ENCODE measurements at regions not wholly inside any gene's neighbourhood (a gene's known extent, or its start where the extent isn't known, plus 50 kb on each side); places are given as distances from the start of the nearest gene placed in this dataset.

DNA sequence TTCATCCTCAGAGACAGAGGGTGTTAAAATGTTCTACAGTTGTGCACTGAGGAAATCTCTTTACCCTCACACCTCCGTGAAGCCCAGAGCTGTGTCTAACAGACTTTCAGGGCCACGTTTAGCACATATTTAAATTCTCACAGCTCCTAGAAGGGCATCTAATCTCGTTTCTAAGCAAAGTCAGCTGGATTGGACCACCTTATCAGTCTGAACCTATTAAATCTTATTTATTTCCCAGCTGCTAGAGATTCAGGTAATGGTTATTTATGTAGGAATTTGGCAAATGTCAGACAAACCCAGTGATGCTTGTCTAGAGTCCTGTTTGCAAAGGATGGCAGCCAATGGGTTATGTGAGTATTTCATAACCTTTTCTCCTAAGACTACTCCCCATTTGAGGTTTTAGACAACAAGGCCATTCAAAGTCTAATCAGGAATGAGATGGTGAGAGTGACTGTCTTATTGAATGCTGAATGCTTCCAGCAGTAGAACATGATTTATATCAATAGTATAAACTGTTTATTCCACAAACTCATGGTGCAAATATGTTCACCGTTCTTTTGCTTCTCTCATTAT, 54.8 kb upstream of the EXOC4 start:
- Mint-ChIP-seq H3K9me3 (no peaks in the 10 kb centered on the region), H3K36me3 (ENCODE audit: low read depth) (no peaks in the 10 kb centered on the region), H3K4me1 (peaks cover 9% of the 10 kb centered on the region), H3K27ac (ENCODE audit: unreplicated experiment) (no peak overlapping the region), H3K27me3 (ENCODE audit: low read depth) (peaks cover 3% of the 10 kb centered on the region), H3K4me3 (no peak overlapping the region)
- TF ChIP-seq, protein P1, sequence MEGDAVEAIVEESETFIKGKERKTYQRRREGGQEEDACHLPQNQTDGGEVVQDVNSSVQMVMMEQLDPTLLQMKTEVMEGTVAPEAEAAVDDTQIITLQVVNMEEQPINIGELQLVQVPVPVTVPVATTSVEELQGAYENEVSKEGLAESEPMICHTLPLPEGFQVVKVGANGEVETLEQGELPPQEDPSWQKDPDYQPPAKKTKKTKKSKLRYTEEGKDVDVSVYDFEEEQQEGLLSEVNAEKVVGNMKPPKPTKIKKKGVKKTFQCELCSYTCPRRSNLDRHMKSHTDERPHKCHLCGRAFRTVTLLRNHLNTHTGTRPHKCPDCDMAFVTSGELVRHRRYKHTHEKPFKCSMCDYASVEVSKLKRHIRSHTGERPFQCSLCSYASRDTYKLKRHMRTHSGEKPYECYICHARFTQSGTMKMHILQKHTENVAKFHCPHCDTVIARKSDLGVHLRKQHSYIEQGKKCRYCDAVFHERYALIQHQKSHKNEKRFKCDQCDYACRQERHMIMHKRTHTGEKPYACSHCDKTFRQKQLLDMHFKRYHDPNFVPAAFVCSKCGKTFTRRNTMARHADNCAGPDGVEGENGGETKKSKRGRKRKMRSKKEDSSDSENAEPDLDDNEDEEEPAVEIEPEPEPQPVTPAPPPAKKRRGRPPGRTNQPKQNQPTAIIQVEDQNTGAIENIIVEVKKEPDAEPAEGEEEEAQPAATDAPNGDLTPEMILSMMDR (conservative IDR thresholded peaks at IDR 0.05), result no peak
- DNase-seq (ENCODE audit: low read depth, low spot score), result no peak

DNA sequence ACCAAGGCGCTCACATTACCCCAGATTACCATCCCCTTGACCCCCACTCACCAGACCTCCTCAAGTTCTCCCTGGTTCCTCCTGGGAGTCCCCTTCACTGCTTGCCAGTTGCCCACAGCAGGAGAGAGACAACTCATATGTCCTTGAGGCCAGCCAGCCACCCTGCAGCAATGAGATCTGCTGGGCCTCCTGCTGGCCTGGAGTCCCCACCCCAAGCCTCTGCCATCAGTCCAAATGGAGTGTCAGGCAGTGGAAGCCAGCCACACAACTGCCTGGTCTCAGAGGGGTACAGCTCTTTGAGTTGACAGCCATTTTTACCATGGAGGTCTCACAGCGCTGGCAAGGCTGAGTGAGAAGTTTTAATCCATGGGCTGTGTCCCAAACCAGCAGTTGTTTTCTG, 53.0 kb upstream of the EXOC4 start:
- DNase-seq (ENCODE audit: low read depth, low spot score), result no peak
- Mint-ChIP-seq H3K4me1 (peaks cover 9% of the 10 kb centered on the region), H3K9me3 (no peaks in the 10 kb centered on the region), H3K27ac (ENCODE audit: unreplicated experiment) (no peak overlapping the region), H3K36me3 (ENCODE audit: low read depth) (no peaks in the 10 kb centered on the region), H3K4me3 (no peak overlapping the region), H3K27me3 (ENCODE audit: low read depth) (peaks cover 3% of the 10 kb centered on the region)
- TF ChIP-seq, protein P1 (conservative IDR thresholded peaks at IDR 0.05), result no peak

DNA sequence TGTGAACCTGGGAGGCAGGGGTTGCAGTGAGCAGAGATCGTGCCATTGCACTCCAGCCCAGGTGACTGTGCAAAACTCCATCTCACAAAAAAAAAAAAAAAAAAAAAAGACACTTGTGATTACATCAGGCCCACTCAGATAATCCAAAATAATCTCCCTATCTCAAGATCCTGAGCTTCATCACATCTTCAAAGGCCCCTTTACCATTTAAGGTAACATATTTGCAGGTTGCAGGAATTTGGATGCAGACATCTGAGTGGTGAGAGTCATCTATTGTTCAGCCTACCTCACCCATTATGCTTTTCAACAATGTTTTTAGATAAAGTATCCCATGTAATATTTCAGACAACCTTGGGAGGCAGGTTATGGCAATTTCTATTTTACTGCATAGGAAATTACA, 51.4 kb upstream of the EXOC4 start:
- Mint-ChIP-seq H3K4me1 (peaks cover 9% of the 10 kb centered on the region), H3K4me3 (no peak overlapping the region), H3K27ac (ENCODE audit: unreplicated experiment) (no peak overlapping the region), H3K36me3 (ENCODE audit: low read depth) (no peaks in the 10 kb centered on the region), H3K27me3 (ENCODE audit: low read depth) (peaks cover 3% of the 10 kb centered on the region), H3K9me3 (no peaks in the 10 kb centered on the region)
- DNase-seq (ENCODE audit: low read depth, low spot score), result no peak
- TF ChIP-seq, protein P1 (conservative IDR thresholded peaks at IDR 0.05), result no peak

DNA sequence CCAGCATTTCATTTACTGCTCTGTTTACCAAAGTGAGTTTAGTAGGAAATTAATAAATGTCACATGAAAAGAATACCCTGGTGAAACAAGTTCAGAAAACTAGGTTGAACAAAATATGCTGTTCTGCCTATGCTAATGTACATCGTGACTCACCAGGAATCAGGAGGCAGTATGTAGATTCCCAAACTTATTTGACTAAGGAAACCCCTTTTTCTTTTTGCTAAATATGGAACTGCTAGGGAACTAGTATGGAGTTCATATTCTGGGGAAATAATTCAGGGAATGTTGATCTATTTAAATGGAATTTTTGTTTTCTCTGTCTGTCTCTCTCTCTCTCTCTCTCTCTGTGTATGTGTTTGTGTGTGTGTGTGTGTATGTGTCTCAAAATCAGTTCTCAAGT, 49.9 kb upstream of the EXOC4 start:
- H3K4me3 Mint-ChIP-seq, result no peak overlapping the region

More for the DNA sequence above, 49.9 kb upstream of the EXOC4 start:
- Mint-ChIP-seq H3K27me3 (ENCODE audit: low read depth) (no peaks in the 10 kb centered on the region), H3K9me3 (peaks cover 2% of the 10 kb centered on the region), H3K4me1 (no peaks in the 10 kb centered on the region), H3K36me3 (ENCODE audit: low read depth) (no peaks in the 10 kb centered on the region), H3K27ac (ENCODE audit: unreplicated experiment) (no peak overlapping the region)
- DNase-seq (ENCODE audit: low read depth, low spot score), result no peak
- TF ChIP-seq, protein P1 (conservative IDR thresholded peaks at IDR 0.05), result no peak

All from neural crest cell (in vitro differentiated cells).